ENCODE measurements at regions not wholly inside any gene's neighbourhood (a gene's known extent, or its start where the extent isn't known, plus 50 kb on each side); places are given as distances from the start of the nearest gene placed in this dataset.

- Histone ChIP-seq H3K27me3 (ENCODE audit: control insufficient read depth, insufficient read depth, low read length) (peaks cover 35% of the 10 kb centered on the region), H3K4me3 (ENCODE audit: low read length) (no peak overlapping the region), H3K36me3 (ENCODE audit: control insufficient read depth, low read depth, low read length) (no peaks in the 10 kb centered on the region), H3K4me1 (ENCODE audit: control insufficient read depth, low read depth, low read length) (peaks cover 34% of the 10 kb centered on the region), H3K27ac (ENCODE audit: low read length) (no peak overlapping the region), H3K9me3 (ENCODE audit: control insufficient read depth, low read depth, low read length) (no peaks in the 10 kb centered on the region), H3K9ac (ENCODE audit: low read length) (no peak overlapping the region)
Measured at GRCh38 chr13:111528513-111528912, 208.1 kb downstream of the TEX29 start.

DNA sequence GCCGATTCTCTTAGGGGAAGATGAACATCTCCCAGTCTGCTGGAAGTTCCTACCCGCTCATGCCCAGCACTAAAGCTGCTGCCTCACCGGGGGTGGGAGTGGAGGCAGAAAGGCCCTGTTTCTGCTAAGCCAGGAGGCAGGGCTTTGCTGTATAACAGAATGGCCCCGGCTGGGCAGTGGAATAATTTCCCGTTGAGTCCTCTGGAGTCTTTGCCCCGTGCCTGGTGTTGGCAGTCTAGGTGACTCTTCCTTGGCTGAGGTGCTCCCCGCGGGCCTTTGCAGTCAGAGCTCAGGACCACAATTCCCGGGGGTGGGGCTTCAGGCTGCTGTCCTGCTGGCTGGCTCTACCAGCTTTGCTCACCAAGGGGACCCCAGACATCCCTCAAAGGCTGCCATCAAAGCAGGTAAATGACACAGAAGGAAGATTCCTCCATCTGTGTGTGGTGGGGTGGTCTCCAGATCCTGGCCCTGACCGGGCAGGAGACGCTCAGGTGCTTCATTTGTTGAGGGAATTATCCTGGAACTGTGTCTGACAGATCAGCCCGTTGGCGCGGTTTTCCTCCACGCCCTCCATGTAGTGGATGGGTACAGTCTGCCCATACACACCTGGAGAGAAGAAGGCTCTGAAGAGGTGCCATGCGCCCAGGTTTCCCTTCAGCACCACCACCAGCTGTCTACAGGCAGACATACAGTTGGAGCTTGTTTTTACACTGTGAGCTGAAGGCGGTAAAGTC is 209.9 kb downstream of the TEX29 start:
- Histone ChIP-seq H3K27ac (ENCODE audit: low read length) (no peak overlapping the region), H3K4me3 (ENCODE audit: low read length) (no peak overlapping the region), H3K27me3 (ENCODE audit: control insufficient read depth, insufficient read depth, low read length) (peaks cover 53% of the 10 kb centered on the region), H3K36me3 (ENCODE audit: control insufficient read depth, low read depth, low read length) (no peaks in the 10 kb centered on the region), H3K4me1 (ENCODE audit: control insufficient read depth, low read depth, low read length) (peaks cover 46% of the 10 kb centered on the region), H3K9ac (ENCODE audit: low read length) (no peak overlapping the region), H3K9me3 (ENCODE audit: control insufficient read depth, low read depth, low read length) (no peaks in the 10 kb centered on the region)

DNA sequence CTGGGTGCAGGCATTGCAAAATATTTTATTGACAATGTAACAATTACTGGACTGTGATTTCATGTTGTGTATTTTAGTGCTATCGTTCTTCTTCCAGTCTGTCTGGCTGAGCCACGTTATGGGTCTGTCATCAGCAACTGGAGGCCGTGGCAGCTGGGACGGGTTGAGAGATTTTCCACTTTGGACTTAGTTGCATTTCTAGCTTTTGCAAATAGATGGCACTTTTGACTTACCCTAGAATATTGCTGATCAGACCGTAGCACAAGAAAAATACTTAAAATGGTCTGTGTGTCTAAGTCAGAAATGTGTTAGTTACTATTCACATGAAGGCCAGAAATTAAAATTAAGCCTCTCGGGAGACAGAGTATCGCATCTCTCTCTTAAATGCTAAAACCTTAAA is 211.1 kb downstream of the TEX29 start:
- H3K4me3 ChIP-seq (ENCODE audit: low read length), result peak overlapping the region; percentile 16
- no peak overlapping the region for H3K9ac ChIP-seq (ENCODE audit: low read length)
- peaks cover 58% of the 10 kb centered on the region for H3K4me1 ChIP-seq (ENCODE audit: control insufficient read depth, low read depth, low read length)
- no peaks in the 10 kb centered on the region for H3K9me3 ChIP-seq (ENCODE audit: control insufficient read depth, low read depth, low read length)
- H3K36me3 ChIP-seq (ENCODE audit: control insufficient read depth, low read depth, low read length), result no peaks in the 10 kb centered on the region
- peaks cover 65% of the 10 kb centered on the region for H3K27me3 ChIP-seq (ENCODE audit: control insufficient read depth, insufficient read depth, low read length)
- H3K27ac ChIP-seq (ENCODE audit: low read length), result no peak overlapping the region

DNA sequence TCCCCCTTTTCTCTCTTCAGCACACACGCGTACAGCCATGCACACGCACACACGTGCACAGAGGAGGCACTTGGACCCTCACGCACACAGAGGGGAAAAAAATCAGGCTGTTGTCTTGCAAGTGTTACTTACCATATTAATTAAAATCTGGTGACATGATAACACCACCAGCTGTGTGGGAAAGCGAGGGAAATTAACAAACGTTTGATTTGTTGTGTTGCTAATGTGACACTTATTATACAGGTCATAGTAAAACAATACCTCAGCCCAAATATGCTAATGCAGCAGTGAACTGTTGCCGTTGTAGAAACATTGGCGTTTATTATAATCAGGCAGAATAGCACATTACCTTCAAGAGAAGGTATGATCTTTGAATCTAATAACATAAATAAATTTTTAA is 211.7 kb downstream of the TEX29 start:
- Histone ChIP-seq H3K36me3 (ENCODE audit: control insufficient read depth, low read depth, low read length) (no peaks in the 10 kb centered on the region), H3K9ac (ENCODE audit: low read length) (no peak overlapping the region), H3K27me3 (ENCODE audit: control insufficient read depth, insufficient read depth, low read length) (peaks cover 71% of the 10 kb centered on the region), H3K4me1 (ENCODE audit: control insufficient read depth, low read depth, low read length) (peaks cover 60% of the 10 kb centered on the region), H3K27ac (ENCODE audit: low read length) (no peak overlapping the region), H3K4me3 (ENCODE audit: low read length) (peak overlapping the region; percentile 16), H3K9me3 (ENCODE audit: control insufficient read depth, low read depth, low read length) (no peaks in the 10 kb centered on the region)

DNA sequence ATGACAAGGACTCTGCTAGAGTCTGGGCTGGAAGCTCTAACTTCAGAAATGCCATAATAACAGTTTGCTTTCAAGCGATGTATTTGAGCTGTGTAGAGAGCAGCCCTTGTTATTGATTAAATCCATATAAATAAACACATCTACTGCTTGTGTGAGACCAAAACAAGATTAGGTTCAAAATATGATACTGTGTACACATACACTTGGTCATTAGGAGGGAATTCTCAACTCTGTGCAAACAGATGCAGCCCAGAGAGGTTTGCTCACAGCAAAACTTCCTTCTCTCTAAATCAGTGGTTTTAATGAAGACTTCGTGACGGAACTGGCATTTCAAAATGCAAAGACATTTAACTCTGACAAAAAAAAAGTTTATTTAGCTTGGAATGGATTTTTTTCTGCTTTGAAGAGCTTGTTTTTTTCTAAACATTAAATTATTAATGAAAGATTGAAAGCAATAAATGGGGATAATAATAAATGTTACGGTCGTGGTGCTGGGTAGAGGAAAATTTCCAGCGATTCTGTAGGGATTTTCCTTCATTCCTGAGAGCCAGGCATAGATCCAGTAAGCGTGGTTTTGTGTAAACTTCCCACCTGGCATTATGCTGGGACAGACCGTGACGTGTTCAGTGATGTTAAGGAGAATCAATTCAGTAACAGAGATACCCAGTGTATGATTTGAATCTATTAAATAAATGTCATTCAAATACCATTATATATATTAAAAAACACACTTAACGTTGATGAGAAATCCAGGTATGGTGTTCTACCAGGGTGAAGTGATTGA is 213.7 kb downstream of the TEX29 start:
- H3K27ac ChIP-seq (ENCODE audit: low read length), result no peak overlapping the region
- H3K36me3 ChIP-seq (ENCODE audit: control insufficient read depth, low read depth, low read length), result no peaks in the 10 kb centered on the region
- H3K9me3 ChIP-seq (ENCODE audit: control insufficient read depth, low read depth, low read length), result no peaks in the 10 kb centered on the region
- H3K4me3 ChIP-seq (ENCODE audit: low read length), result peak overlapping the region; percentile 58
- H3K27me3 ChIP-seq (ENCODE audit: control insufficient read depth, insufficient read depth, low read length), result peaks cover 84% of the 10 kb centered on the region
- peaks cover 60% of the 10 kb centered on the region for H3K4me1 ChIP-seq (ENCODE audit: control insufficient read depth, low read depth, low read length)
- no peak overlapping the region for H3K9ac ChIP-seq (ENCODE audit: low read length)

DNA sequence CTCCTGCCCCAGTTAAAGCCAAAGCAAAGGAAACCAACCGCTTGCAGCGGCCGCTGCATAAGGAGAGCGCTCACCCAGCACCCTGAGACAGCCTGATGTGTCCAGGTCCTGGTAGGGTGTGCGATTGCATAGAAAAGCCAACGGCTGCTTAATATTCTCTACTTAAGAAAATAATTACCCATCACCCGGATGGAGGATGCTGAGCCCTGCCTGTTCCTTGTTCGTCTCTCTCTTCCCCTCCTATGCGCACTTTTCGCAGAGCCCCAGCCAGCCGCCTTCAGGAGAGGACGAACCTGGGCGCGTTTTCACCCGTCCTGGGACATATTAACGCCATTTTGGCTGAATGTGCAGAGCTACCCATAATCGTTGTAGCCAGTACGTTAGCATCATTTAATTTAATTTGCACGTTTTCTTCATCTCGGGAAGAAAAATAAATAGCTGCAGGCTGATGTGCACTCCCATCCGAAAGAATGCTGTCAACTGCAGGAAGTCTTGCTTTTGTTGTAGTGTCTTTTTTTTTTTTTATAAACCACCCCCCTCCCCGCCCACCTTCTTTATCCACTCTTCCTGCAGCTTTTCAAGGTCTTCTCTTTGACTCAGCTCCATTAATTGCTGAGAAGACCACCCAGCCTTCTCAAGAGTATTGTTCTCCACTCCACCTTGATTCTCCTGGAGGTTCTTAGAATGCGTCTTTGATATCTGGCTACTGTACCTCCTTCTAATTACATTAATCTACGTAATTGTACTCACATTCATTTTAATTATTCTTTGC is 214.5 kb downstream of the TEX29 start:
- Histone ChIP-seq H3K4me1 (ENCODE audit: control insufficient read depth, low read depth, low read length) (peaks cover 60% of the 10 kb centered on the region), H3K4me3 (ENCODE audit: low read length) (peak overlapping the region; percentile 58), H3K27me3 (ENCODE audit: control insufficient read depth, insufficient read depth, low read length) (peaks cover 84% of the 10 kb centered on the region), H3K9ac (ENCODE audit: low read length) (peak overlapping the region; percentile 5), H3K36me3 (ENCODE audit: control insufficient read depth, low read depth, low read length) (no peaks in the 10 kb centered on the region), H3K9me3 (ENCODE audit: control insufficient read depth, low read depth, low read length) (no peaks in the 10 kb centered on the region), H3K27ac (ENCODE audit: low read length) (no peak overlapping the region)

DNA sequence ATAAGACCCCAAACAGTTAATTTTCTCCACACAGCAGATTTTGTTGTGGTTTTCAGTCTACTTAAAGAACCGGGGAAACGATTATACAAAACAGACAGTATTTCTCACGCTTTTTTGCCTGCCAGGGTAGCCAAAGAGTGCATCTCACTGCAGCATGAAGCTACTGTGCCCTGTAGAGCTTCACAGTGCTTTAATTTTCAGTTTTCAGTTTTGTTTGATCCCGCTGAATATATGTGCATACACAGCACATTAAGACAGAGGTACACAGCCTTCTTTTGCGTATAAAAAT is 215.0 kb downstream of the TEX29 start:
- Histone ChIP-seq H3K9me3 (ENCODE audit: control insufficient read depth, low read depth, low read length) (no peaks in the 10 kb centered on the region), H3K4me1 (ENCODE audit: control insufficient read depth, low read depth, low read length) (peaks cover 57% of the 10 kb centered on the region), H3K4me3 (ENCODE audit: low read length) (peak overlapping the region; percentile 58)

DNA sequence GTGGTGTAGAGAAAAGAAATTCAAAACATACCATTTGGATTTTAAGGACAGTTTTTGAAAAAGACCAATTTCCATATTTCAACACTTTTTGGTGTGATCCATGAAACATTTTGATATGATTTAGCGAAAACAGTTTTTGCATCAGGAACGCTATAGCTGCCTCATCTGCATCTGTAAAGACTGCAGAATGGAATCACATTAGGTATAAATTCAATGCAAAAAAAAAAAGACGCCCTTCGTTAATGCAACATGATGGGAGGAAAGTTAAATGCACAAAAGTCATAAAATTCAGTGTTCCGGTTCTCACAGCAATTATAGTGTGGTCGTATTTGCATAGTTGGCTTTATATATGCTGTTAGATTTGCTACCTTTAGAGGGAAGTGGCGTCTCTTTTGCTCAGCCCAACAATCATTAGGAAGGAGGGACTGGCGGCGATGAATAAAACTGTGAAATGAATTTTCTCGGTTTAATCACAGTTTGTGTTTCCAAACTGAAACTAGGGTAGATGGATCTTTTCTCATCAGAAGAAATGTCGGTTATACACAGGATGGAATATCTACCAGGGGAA is 215.7 kb downstream of the TEX29 start:
- no peak overlapping the region for H3K4me3 ChIP-seq (ENCODE audit: low read length)
- H3K27ac ChIP-seq (ENCODE audit: low read length), result no peak overlapping the region
- H3K36me3 ChIP-seq (ENCODE audit: control insufficient read depth, low read depth, low read length), result no peaks in the 10 kb centered on the region
- peaks cover 50% of the 10 kb centered on the region for H3K4me1 ChIP-seq (ENCODE audit: control insufficient read depth, low read depth, low read length)
- H3K9ac ChIP-seq (ENCODE audit: low read length), result no peak overlapping the region
- H3K9me3 ChIP-seq (ENCODE audit: control insufficient read depth, low read depth, low read length), result no peaks in the 10 kb centered on the region
- peaks cover 72% of the 10 kb centered on the region for H3K27me3 ChIP-seq (ENCODE audit: control insufficient read depth, insufficient read depth, low read length)

More for the DNA sequence above, 215.0 kb downstream of the TEX29 start:
- peaks cover 79% of the 10 kb centered on the region for H3K27me3 ChIP-seq (ENCODE audit: control insufficient read depth, insufficient read depth, low read length)
- no peak overlapping the region for H3K9ac ChIP-seq (ENCODE audit: low read length)
- H3K27ac ChIP-seq (ENCODE audit: low read length), result no peak overlapping the region
- no peaks in the 10 kb centered on the region for H3K36me3 ChIP-seq (ENCODE audit: control insufficient read depth, low read depth, low read length)

- H3K9me3 ChIP-seq (ENCODE audit: control insufficient read depth, low read depth, low read length), result no peaks in the 10 kb centered on the region
- H3K4me3 ChIP-seq (ENCODE audit: low read length), result no peak overlapping the region
Measured at GRCh38 chr13:111537115-111537728, 216.8 kb downstream of the TEX29 start.

GRCh38 chr13:111537843-111538499 is 217.5 kb downstream of the TEX29 start:
- H3K9ac ChIP-seq (ENCODE audit: low read length), result no peak overlapping the region
- H3K27me3 ChIP-seq (ENCODE audit: control insufficient read depth, insufficient read depth, low read length), result peaks cover 54% of the 10 kb centered on the region

More at GRCh38 chr13:111537115-111537728, 216.8 kb downstream of the TEX29 start:
- Histone ChIP-seq H3K4me1 (ENCODE audit: control insufficient read depth, low read depth, low read length) (peaks cover 39% of the 10 kb centered on the region), H3K27ac (ENCODE audit: low read length) (no peak overlapping the region), H3K9ac (ENCODE audit: low read length) (no peak overlapping the region), H3K27me3 (ENCODE audit: control insufficient read depth, insufficient read depth, low read length) (peaks cover 62% of the 10 kb centered on the region), H3K36me3 (ENCODE audit: control insufficient read depth, low read depth, low read length) (no peaks in the 10 kb centered on the region)

More at GRCh38 chr13:111537843-111538499, 217.5 kb downstream of the TEX29 start:
- no peak overlapping the region for H3K4me3 ChIP-seq (ENCODE audit: low read length)
- H3K4me1 ChIP-seq (ENCODE audit: control insufficient read depth, low read depth, low read length), result peaks cover 32% of the 10 kb centered on the region
- H3K9me3 ChIP-seq (ENCODE audit: control insufficient read depth, low read depth, low read length), result no peaks in the 10 kb centered on the region
- H3K36me3 ChIP-seq (ENCODE audit: control insufficient read depth, low read depth, low read length), result no peaks in the 10 kb centered on the region
- H3K27ac ChIP-seq (ENCODE audit: low read length), result no peak overlapping the region
